LNCaP clone FGC (cell line): ENCODE measurements at regions not wholly inside any gene's neighbourhood (a gene's known extent, or its start where the extent isn't known, plus 50 kb on each side); places are given as distances from the start of the nearest gene placed in this dataset.

Source experiments
- DNase-seq: peaks from one replicate; pipeline ENCODE4 v3.0.0-alpha.2; 2011; ENCODE audit warnings: low read depth
- H3K4me3 ChIP-seq: 2 replicates; pipeline ENCODE4 v1.5.1; 2011; ENCODE audit warnings: mild to moderate bottlenecking, low read depth, low read length, control low read depth
- CTCF ChIP-seq: IDR thresholded peaks from 2 replicates; pipeline ENCODE4 v1.5.1; 2012; ENCODE audit warnings: mild to moderate bottlenecking; ENCODE audit not compliant: control insufficient read depth, insufficient read depth; ENCODE audit errors: extremely low read depth

- H3K4me3 ChIP-seq: no peak overlapping the region
- no peak for TF ChIP-seq CTCF
- DNase-seq: no peak
Measured at GRCh38 chr1:200323856-200324400, 85.9 kb downstream of the ZNF281 start.

- DNase-seq: no peak
- H3K4me3 ChIP-seq: no peak overlapping the region
- TF ChIP-seq CTCF: no peak
Measured at GRCh38 chr1:200319148-200319547, 90.7 kb downstream of the ZNF281 start.

- DNase-seq: no peak
- no peak for TF ChIP-seq CTCF
- H3K4me3 ChIP-seq: no peak overlapping the region
Measured at GRCh38 chr1:200317236-200317635, 92.6 kb downstream of the ZNF281 start.

GRCh38 chr1:200316148-200316803, 93.6 kb downstream of the ZNF281 start:
- no peak for DNase-seq
- no peak for TF ChIP-seq CTCF

GRCh38 chr1:200314085-200314750, 95.6 kb downstream of the ZNF281 start:
- H3K4me3 ChIP-seq: no peak overlapping the region
- no peak for DNase-seq
- TF ChIP-seq CTCF: no peak

More at GRCh38 chr1:200316148-200316803, 93.6 kb downstream of the ZNF281 start:
- H3K4me3 ChIP-seq: no peak overlapping the region

GRCh38 chr1:200311256-200311655, 98.6 kb downstream of the ZNF281 start:
- TF ChIP-seq CTCF: no peak
- no peak overlapping the region for H3K4me3 ChIP-seq
- DNase-seq: no peak
